ENCODE measurements at regions not wholly inside any gene's neighbourhood (a gene's known extent, or its start where the extent isn't known, plus 50 kb on each side); places are given as distances from the start of the nearest gene placed in this dataset.

DNA sequence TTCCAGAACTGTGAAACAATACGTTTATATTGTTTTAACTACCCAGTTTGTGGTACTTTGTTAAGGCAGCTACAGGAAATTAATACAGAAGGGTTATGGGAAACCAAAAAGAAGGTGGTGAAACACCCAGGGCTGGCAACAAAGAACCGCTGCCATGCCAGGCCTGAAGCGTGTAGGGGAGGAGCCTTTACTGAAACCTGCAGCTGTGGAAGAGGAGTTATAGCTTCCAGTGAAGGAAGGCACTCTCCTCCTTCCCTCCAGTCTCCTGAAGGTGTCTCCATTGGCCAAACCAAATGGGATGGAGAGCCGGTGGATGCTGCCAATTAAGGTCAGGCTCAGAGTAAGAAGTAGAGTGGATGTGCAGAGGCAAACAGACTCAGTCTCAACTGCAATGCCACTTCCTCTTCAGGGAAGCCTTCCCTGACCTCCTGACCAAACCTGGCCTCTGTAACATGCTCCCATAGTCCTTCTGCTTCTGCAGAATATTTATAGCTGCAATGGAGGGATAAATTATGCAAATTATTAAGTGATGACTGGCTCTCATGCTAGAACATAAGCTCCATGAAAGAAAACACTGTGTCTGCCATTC is 168.3 kb downstream of the DAD1 start:
- in situ Hi-C loops (cut with MboI; ENCODE audit: low sequenced_read_pairs), result no loop called here
- no peaks in the 10 kb centered on the region for H3K36me3 ChIP-seq (replicated peaks)
- no peaks in the 10 kb centered on the region for H3K9me3 ChIP-seq
- DNase-seq (ENCODE audit: low spot score in 2 of 2), result no peak
- H3K4me1 ChIP-seq, result no peaks in the 10 kb centered on the region
- no peak overlapping the region for H3K4me3 ChIP-seq
- H3K27me3 ChIP-seq (ENCODE audit: low read depth), result no peaks in the 10 kb centered on the region

GRCh38 chr14:22419620-22420019 is 169.4 kb downstream of the DAD1 start:
- Histone ChIP-seq H3K4me3 (no peak overlapping the region), H3K36me3 (replicated peaks) (no peaks in the 10 kb centered on the region), H3K9me3 (no peaks in the 10 kb centered on the region), H3K27me3 (ENCODE audit: low read depth) (no peaks in the 10 kb centered on the region), H3K4me1 (no peaks in the 10 kb centered on the region)
- in situ Hi-C loops (cut with MboI; ENCODE audit: low sequenced_read_pairs), result no loop called here
- no peak for DNase-seq (ENCODE audit: low spot score in 2 of 2)

GRCh38 chr14:22418631-22419030 is 170.4 kb downstream of the DAD1 start:
- no peaks in the 10 kb centered on the region for H3K27me3 ChIP-seq (ENCODE audit: low read depth)
- no peak for DNase-seq (ENCODE audit: low spot score in 2 of 2)
- no peak overlapping the region for H3K4me3 ChIP-seq
- H3K36me3 ChIP-seq (replicated peaks), result no peaks in the 10 kb centered on the region
- no peaks in the 10 kb centered on the region for H3K4me1 ChIP-seq
- in situ Hi-C loops (cut with MboI; ENCODE audit: low sequenced_read_pairs), result no loop called here
- no peaks in the 10 kb centered on the region for H3K9me3 ChIP-seq

- no peak for DNase-seq (ENCODE audit: low spot score in 2 of 2)
- Histone ChIP-seq H3K36me3 (replicated peaks) (no peaks in the 10 kb centered on the region), H3K4me3 (no peak overlapping the region), H3K27me3 (ENCODE audit: low read depth) (no peaks in the 10 kb centered on the region), H3K9me3 (no peaks in the 10 kb centered on the region), H3K4me1 (no peaks in the 10 kb centered on the region)
- in situ Hi-C loops (cut with MboI; ENCODE audit: low sequenced_read_pairs), result no loop called here
These were observed 171.1 kb downstream of the DAD1 start for GRCh38 chr14:22417914-22418313.

DNA sequence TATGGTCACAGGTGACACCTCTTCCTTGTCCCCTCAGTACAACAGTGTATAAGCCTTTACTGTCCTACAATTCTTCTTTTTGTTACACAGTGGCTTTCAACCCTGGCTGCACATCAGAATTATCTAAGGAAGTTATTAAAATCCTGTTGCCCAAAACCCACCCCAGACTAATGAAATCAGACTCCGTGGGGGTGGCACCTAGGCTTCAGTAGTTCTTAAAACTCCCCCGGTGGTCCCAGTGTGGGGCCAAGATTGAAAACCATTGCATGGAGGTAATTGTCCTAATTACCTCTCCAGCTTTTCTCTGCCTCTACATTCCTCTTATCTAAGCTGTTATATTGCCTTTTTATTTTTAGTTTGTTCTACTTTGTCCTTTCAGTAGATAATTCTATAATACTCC is 172.8 kb downstream of the DAD1 start:
- no peaks in the 10 kb centered on the region for H3K27me3 ChIP-seq (ENCODE audit: low read depth)
- H3K9me3 ChIP-seq, result no peaks in the 10 kb centered on the region
- H3K36me3 ChIP-seq (replicated peaks), result no peaks in the 10 kb centered on the region
- in situ Hi-C loops (cut with MboI; ENCODE audit: low sequenced_read_pairs), result no loop called here
- H3K4me3 ChIP-seq, result no peak overlapping the region
- no peak for DNase-seq (ENCODE audit: low spot score in 2 of 2)
- H3K4me1 ChIP-seq, result no peaks in the 10 kb centered on the region

DNA sequence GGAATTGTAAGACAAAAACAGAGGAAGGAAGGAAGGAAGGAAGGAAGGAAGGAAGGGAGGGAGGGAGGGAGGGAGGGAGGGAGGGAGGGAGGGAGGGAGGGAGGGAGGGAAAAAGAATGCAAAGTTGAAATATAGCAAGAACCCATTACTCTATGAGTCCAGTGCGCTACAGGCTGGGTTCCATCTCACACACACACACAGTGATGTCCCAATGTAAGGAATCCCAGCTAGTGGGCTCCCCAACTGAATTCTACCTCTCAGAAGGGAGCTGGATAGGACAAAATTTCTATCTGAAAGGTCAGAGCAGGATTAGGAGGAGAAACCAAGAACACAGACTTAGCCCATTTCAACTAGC is 173.4 kb downstream of the DAD1 start:
- Histone ChIP-seq H3K4me3 (no peak overlapping the region), H3K36me3 (replicated peaks) (no peaks in the 10 kb centered on the region), H3K27me3 (ENCODE audit: low read depth) (no peaks in the 10 kb centered on the region), H3K9me3 (no peaks in the 10 kb centered on the region), H3K4me1 (no peaks in the 10 kb centered on the region)
- in situ Hi-C loops (cut with MboI; ENCODE audit: low sequenced_read_pairs), result no loop called here
- no peak for DNase-seq (ENCODE audit: low spot score in 2 of 2)

DNA sequence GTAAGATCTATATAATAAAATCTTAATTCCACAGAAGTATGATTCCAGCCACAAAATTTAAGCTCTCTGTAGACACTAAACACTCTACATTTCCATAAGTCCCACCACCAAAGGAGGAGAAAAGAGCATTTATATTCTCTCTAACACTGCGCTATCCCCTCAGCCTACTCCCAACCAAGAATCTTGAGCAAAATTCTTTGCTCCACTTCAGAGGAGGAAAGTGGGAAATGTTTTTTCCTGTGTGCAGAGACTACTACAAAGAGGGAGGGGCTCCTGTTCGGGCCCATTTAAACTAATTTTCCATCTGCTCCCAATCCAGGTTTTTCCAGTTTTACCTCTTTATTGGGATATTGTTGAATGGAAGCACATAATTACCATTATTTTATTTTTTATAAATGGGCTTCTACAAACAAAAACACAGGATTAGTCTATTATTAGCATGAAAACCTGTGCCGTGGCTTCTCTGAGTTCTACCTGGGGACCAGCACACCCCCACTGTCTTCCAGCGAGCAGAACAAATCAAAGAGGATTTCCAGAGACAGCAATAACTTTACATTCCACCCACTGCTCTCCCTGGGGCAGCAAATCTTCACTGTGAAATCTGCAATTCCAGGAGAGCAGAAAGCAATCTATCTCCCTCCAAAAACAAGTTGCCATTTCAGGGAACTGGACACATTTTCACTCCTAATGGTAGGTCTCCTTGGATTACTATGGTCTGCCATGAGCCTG is 174.0 kb downstream of the DAD1 start:
- Histone ChIP-seq H3K36me3 (replicated peaks) (no peaks in the 10 kb centered on the region), H3K27me3 (ENCODE audit: low read depth) (no peaks in the 10 kb centered on the region), H3K4me3 (no peak overlapping the region), H3K4me1 (no peaks in the 10 kb centered on the region), H3K9me3 (no peaks in the 10 kb centered on the region)
- in situ Hi-C loops (cut with MboI; ENCODE audit: low sequenced_read_pairs), result no loop called here
- no peak for DNase-seq (ENCODE audit: low spot score in 2 of 2)

- in situ Hi-C loops (cut with MboI; ENCODE audit: low sequenced_read_pairs), result no loop called here
- H3K4me1 ChIP-seq, result no peaks in the 10 kb centered on the region
- no peak overlapping the region for H3K4me3 ChIP-seq
- no peaks in the 10 kb centered on the region for H3K27me3 ChIP-seq (ENCODE audit: low read depth)
- DNase-seq (ENCODE audit: low spot score in 2 of 2), result no peak
- no peaks in the 10 kb centered on the region for H3K9me3 ChIP-seq
- H3K36me3 ChIP-seq (replicated peaks), result no peaks in the 10 kb centered on the region
These were observed 176.1 kb downstream of the DAD1 start for GRCh38 chr14:22412926-22413411.

GRCh38 chr14:22411398-22412055 is 177.5 kb downstream of the DAD1 start:
- H3K36me3 ChIP-seq (replicated peaks), result no peaks in the 10 kb centered on the region
- H3K4me3 ChIP-seq, result no peak overlapping the region
- DNase-seq (ENCODE audit: low spot score in 2 of 2), result no peak
- in situ Hi-C loops (cut with MboI; ENCODE audit: low sequenced_read_pairs), result no loop called here
- no peaks in the 10 kb centered on the region for H3K27me3 ChIP-seq (ENCODE audit: low read depth)
- no peaks in the 10 kb centered on the region for H3K4me1 ChIP-seq
- H3K9me3 ChIP-seq, result no peaks in the 10 kb centered on the region

DNA sequence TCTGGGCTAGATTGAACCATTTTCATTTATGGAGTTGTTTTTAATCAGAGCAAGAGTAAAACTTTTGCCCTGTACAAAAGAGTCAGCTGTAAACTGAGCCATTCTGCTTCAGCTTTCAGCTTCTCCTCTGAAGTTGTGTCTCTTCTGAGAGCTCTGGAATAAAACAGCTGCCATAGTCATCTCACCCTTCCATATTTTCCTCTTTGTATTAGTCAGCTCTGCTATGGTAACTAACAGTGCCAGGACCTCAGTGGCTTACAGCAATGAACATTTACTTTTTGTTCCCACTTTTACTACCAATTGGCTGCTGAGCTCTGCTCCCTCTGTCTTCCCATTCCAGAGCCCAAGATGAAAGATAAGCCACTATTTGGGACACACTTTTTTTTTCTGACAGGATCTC is 178.5 kb downstream of the DAD1 start:
- Histone ChIP-seq H3K9me3 (no peaks in the 10 kb centered on the region), H3K36me3 (replicated peaks) (no peaks in the 10 kb centered on the region), H3K4me1 (no peaks in the 10 kb centered on the region), H3K27me3 (ENCODE audit: low read depth) (no peaks in the 10 kb centered on the region), H3K4me3 (no peak overlapping the region)
- DNase-seq (ENCODE audit: low spot score in 2 of 2), result no peak
- in situ Hi-C loops (cut with MboI; ENCODE audit: low sequenced_read_pairs), result no loop called here

GRCh38 chr14:22409006-22409405 is 180.0 kb downstream of the DAD1 start:
- DNase-seq (ENCODE audit: low spot score in 2 of 2), result no peak

GRCh38 chr14:22408547-22408946 is 180.5 kb downstream of the DAD1 start:
- H3K4me1 ChIP-seq, result no peaks in the 10 kb centered on the region
- in situ Hi-C loops (cut with MboI; ENCODE audit: low sequenced_read_pairs), result no loop called here
- no peaks in the 10 kb centered on the region for H3K27me3 ChIP-seq (ENCODE audit: low read depth)
- H3K4me3 ChIP-seq, result no peak overlapping the region
- DNase-seq (ENCODE audit: low spot score in 2 of 2), result no peak
- no peaks in the 10 kb centered on the region for H3K36me3 ChIP-seq (replicated peaks)
- H3K9me3 ChIP-seq, result no peaks in the 10 kb centered on the region

More at GRCh38 chr14:22409006-22409405, 180.0 kb downstream of the DAD1 start:
- H3K36me3 ChIP-seq (replicated peaks), result no peaks in the 10 kb centered on the region
- no peaks in the 10 kb centered on the region for H3K9me3 ChIP-seq
- no peak overlapping the region for H3K4me3 ChIP-seq
- no peaks in the 10 kb centered on the region for H3K4me1 ChIP-seq
- in situ Hi-C loops (cut with MboI; ENCODE audit: low sequenced_read_pairs), result no loop called here
- no peaks in the 10 kb centered on the region for H3K27me3 ChIP-seq (ENCODE audit: low read depth)

- Histone ChIP-seq H3K9me3 (no peaks in the 10 kb centered on the region), H3K4me1 (no peaks in the 10 kb centered on the region), H3K36me3 (replicated peaks) (no peaks in the 10 kb centered on the region), H3K4me3 (no peak overlapping the region), H3K27me3 (ENCODE audit: low read depth) (0 out of 2 replicates have a peak, but pooled peaks cover 2% of the 10 kb centered on the region)
- in situ Hi-C loops (cut with MboI; ENCODE audit: low sequenced_read_pairs), result no loop called here
- DNase-seq (ENCODE audit: low spot score in 2 of 2), result no peak
These were observed 182.0 kb downstream of the DAD1 start for GRCh38 chr14:22407033-22407432.

DNA sequence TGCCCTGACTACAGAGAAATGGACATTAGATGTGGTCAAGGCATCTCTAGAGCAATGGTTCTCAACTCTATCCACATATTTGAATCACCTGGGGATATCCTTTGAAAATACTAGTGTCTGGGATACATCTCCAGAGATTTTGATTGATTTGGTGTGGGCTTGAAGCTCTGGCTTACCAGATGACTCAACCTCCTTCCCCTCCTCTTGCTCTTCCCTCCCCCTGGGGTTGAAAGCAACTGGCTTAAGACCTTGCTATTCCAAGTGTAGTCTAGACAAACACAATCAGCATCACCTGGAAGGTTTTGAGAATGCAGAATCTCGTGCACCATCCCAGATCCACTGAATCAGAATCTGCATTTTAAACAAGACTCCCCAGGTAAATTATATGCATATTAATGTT is 183.8 kb downstream of the DAD1 start:
- no peaks in the 10 kb centered on the region for H3K36me3 ChIP-seq (replicated peaks)
- H3K27me3 ChIP-seq (ENCODE audit: low read depth), result peaks cover 2% of the 10 kb centered on the region; the same call in 1 of the 2 replicates
- no peaks in the 10 kb centered on the region for H3K4me1 ChIP-seq
- no peak overlapping the region for H3K4me3 ChIP-seq
- DNase-seq (ENCODE audit: low spot score in 2 of 2), result no peak
- no peaks in the 10 kb centered on the region for H3K9me3 ChIP-seq
- in situ Hi-C loops (cut with MboI; ENCODE audit: low sequenced_read_pairs), result no loop called here
